ENCODE measurements at regions not wholly inside any gene's neighbourhood (a gene's known extent, or its start where the extent isn't known, plus 50 kb on each side); places are given as distances from the start of the nearest gene placed in this dataset.

GRCh38 chr2:114113518-114113917, 223.6 kb downstream of the ACTR3 start:
- POLR2A ChIA-PET = no interaction called here
- FAIRE-seq (no peak), ATAC-seq (no peak), DNase-seq (ENCODE audit: low read depth in 1 of 2, low spot score in 1 of 2) (no peak)
- no peaks in the 10 kb centered on the region for H3K9me3 ChIP-seq
- no peaks in the 10 kb centered on the region for H3K4me1 ChIP-seq
- CTCF ChIA-PET = no interaction called here
- H3K4me3 ChIP-seq = no peak overlapping the region
- TF ChIP-seq ZSCAN20 (CRISPR knock-in tag; IDR thresholded peaks at IDR 0.05) (no peak), FOXS1 (CRISPR knock-in tag; IDR thresholded peaks at IDR 0.05) (no peak), ESRRA (IDR thresholded peaks at IDR 0.05; ENCODE audit: borderline replicate concordance, low read length) (no peak), MYC (IDR thresholded peaks at IDR 0.05; ENCODE audit: borderline replicate concordance, low read length) (no peak), MAZ (IDR thresholded peaks at IDR 0.05; ENCODE audit: borderline replicate concordance, low read depth, low read length) (no peak), SREBF2 (IDR thresholded peaks at IDR 0.05) (no peak)
- 14% methylated on average over 6 of the region's 6 CpGs for WGBS (ENCODE audit: missing lambda C conversion rate)
- H3K4me2 ChIP-seq = no peak overlapping the region
- no peak overlapping the region for H3K27ac ChIP-seq

- ATAC-seq = no peak
- TF ChIP-seq POLR2A (IDR thresholded peaks at IDR 0.05; ENCODE audit: low read length) (no peak), MAFK (IDR thresholded peaks at IDR 0.05; ENCODE audit: partially characterized antibody) (peak; percentile 4)
- H3K4me2 ChIP-seq = no peak overlapping the region
- H3K4me3 ChIP-seq = no peak overlapping the region
- no peaks in the 10 kb centered on the region for H3K9me3 ChIP-seq
- ChIA-PET CTCF (no interaction called here), POLR2A (no interaction called here)
- DNase-seq (ENCODE audit: low read depth in 1 of 2, low spot score in 1 of 2) = no peak
- no peaks in the 10 kb centered on the region for H3K4me1 ChIP-seq
- WGBS (ENCODE audit: missing lambda C conversion rate) = 2% methylated on average over 2 of the region's 2 CpGs
- no peak for FAIRE-seq
- no peak overlapping the region for H3K27ac ChIP-seq
Measured at GRCh38 chr2:114118088-114118487, 228.2 kb downstream of the ACTR3 start.

GRCh38 chr2:114119862-114120261, 230.0 kb downstream of the ACTR3 start:
- ChIA-PET CTCF (no interaction called here), POLR2A (no interaction called here)
- ATAC-seq (no peak), DNase-seq (ENCODE audit: low read depth in 1 of 2, low spot score in 1 of 2) (no peak), FAIRE-seq (no peak)
- no peaks in the 10 kb centered on the region for H3K4me1 ChIP-seq
- TF ChIP-seq KDM5A (IDR thresholded peaks at IDR 0.05) (no peak), ZNF302 (CRISPR knock-in tag; IDR thresholded peaks at IDR 0.05) (no peak), MYC (IDR thresholded peaks at IDR 0.05; ENCODE audit: borderline replicate concordance, low read length) (no peak), BHLHE40 (IDR thresholded peaks at IDR 0.05; ENCODE audit: low read depth, low read length) (no peak), ATOH8 (CRISPR knock-in tag; IDR thresholded peaks at IDR 0.05; ENCODE audit: low read depth) (no peak), CHD2 (IDR thresholded peaks at IDR 0.05; ENCODE audit: low read length, partially characterized antibody) (no peak), NR3C1 (IDR thresholded peaks at IDR 0.05) (no peak), PHF8 (IDR thresholded peaks at IDR 0.05; ENCODE audit: borderline replicate concordance, low read depth) (no peak)
- H3K9me3 ChIP-seq = no peaks in the 10 kb centered on the region
- no peak overlapping the region for H3K27ac ChIP-seq
- no peak overlapping the region for H3K4me2 ChIP-seq
- no peak overlapping the region for H3K4me3 ChIP-seq
- 14% methylated on average over 7 of the region's 7 CpGs for WGBS (ENCODE audit: missing lambda C conversion rate)

- ATAC-seq = no peak
- POLR2A ChIA-PET = no interaction called here
- FAIRE-seq = no peak
- 40% methylated on average over 10 of the region's 10 CpGs for WGBS (ENCODE audit: missing lambda C conversion rate)
- CTCF ChIA-PET = no interaction called here
- no peak overlapping the region for H3K27ac ChIP-seq
- H3K4me1 ChIP-seq = no peaks in the 10 kb centered on the region
- no peak overlapping the region for H3K4me2 ChIP-seq
- DNase-seq (ENCODE audit: low read depth in 1 of 2, low spot score in 1 of 2) = no peak
- H3K9me3 ChIP-seq = no peaks in the 10 kb centered on the region
- H3K4me3 ChIP-seq = no peak overlapping the region
- TF ChIP-seq PBX3 (IDR thresholded peaks at IDR 0.05) (no peak), HMGXB4 (CRISPR knock-in tag; IDR thresholded peaks at IDR 0.05; ENCODE audit: borderline replicate concordance) (no peak), NFE2L2 (conservative IDR thresholded peaks at IDR 0.05; ENCODE audit: low read length) (no peak), KDM1A (IDR thresholded peaks at IDR 0.05; ENCODE audit: low read depth) (no peak), HEYL (CRISPR knock-in tag; IDR thresholded peaks at IDR 0.05) (no peak), RARB (CRISPR knock-in tag; IDR thresholded peaks at IDR 0.05) (no peak), JUNB (IDR thresholded peaks at IDR 0.05) (no peak), CHD2 (IDR thresholded peaks at IDR 0.05; ENCODE audit: low read length, partially characterized antibody) (no peak), ZFP36 (IDR thresholded peaks at IDR 0.05; ENCODE audit: borderline replicate concordance, partially characterized antibody) (no peak), CBX8 (IDR thresholded peaks at IDR 0.05) (no peak), REST (IDR thresholded peaks at IDR 0.05) (no peak)
Measured at GRCh38 chr2:114122930-114123329, 233.0 kb downstream of the ACTR3 start.

All from A549 (cell line).